IMR-90 (cell line): ENCODE measurements at regions not wholly inside any gene's neighbourhood (a gene's known extent, or its start where the extent isn't known, plus 50 kb on each side); places are given as distances from the start of the nearest gene placed in this dataset.

Source experiments
- BHLHE40 ChIP-seq: fragments of 150-350 bp; IDR thresholded peaks from 2 replicates; pipeline ENCODE4 v1.6.1; 2016; ENCODE audit warnings: mild to moderate bottlenecking, low read depth, low read length
- CEBPB ChIP-seq: IDR thresholded peaks from 2 replicates; pipeline ENCODE4 v1.6.1; 2012; ENCODE audit warnings: low read depth, low read length, improper control_type of control experiment
- CHD1 ChIP-seq: IDR thresholded peaks from 2 replicates; pipeline ENCODE4 v1.6.1; 2012; ENCODE audit warnings: low read depth, low read length, improper control_type of control experiment
- CTCF ChIP-seq: conservative IDR thresholded peaks from 2 replicates; pipeline ENCODE4 v1.5.1; 2012; ENCODE audit warnings: mild to moderate bottlenecking, low read depth, low read length, improper control_type of control experiment
- MAFK ChIP-seq: IDR thresholded peaks from 2 replicates; pipeline ENCODE4 v1.6.1; 2012; ENCODE audit warnings: low read depth, low read length, improper control_type of control experiment
- POLR2A ChIP-seq: IDR thresholded peaks from 2 replicates; pipeline ENCODE4 v1.6.1; 2012; ENCODE audit warnings: mild to moderate bottlenecking, low read depth, low read length
- RAD21 ChIP-seq: IDR thresholded peaks from 2 replicates; pipeline ENCODE4 v1.6.1; 2012; ENCODE audit warnings: low read length, improper control_type of control experiment
- RCOR1 ChIP-seq: IDR thresholded peaks from 2 replicates; pipeline ENCODE4 v1.6.1; 2012; ENCODE audit warnings: mild to moderate bottlenecking, low read length, improper control_type of control experiment; ENCODE audit not compliant: insufficient replicate concordance
- RFX5 ChIP-seq: IDR thresholded peaks from 2 replicates; pipeline ENCODE4 v1.8.0; 2012; ENCODE audit warnings: low read depth, mild to moderate bottlenecking, low read length, moderate library complexity
- USF2 ChIP-seq: fragments of 150-350 bp; IDR thresholded peaks from 2 replicates; pipeline ENCODE4 v1.6.1; 2017; ENCODE audit warnings: mild to moderate bottlenecking, antibody characterized with exemption, low read length, low read depth

DNA sequence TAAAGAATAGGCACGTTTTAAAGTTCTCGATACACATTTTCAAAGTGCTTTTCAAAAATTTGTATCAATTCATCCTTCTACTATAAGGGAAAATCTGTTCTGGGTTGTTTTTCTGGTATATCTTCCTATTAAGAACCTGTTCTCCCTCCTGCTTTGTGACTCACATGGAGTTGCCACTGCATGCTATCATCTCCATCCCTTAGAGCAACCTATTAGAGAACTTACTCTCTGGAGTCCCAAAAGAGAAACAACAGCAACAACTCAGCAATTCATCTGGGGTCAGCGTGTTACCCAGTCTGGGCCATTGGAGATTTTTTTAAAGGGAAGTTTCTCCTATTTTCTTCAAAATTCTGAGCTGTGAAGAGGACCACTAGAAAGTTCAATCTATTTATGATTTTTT, 227.4 kb downstream of the HLX start:
- no peak for TF ChIP-seq CTCF
- TF ChIP-seq POLR2A: no peak
- no peak for TF ChIP-seq BHLHE40
- no peak for TF ChIP-seq RAD21
- no peak for TF ChIP-seq CEBPB
- no peak for TF ChIP-seq CHD1
- no peak for TF ChIP-seq RCOR1
- no peak for TF ChIP-seq MAFK
- TF ChIP-seq USF2: no peak
- TF ChIP-seq RFX5: no peak
